Mesenchymal stem cell (in vitro differentiated cells and primary cell): ENCODE measurements at regions not wholly inside any gene's neighbourhood (a gene's known extent, or its start where the extent isn't known, plus 50 kb on each side); places are given as distances from the start of the nearest gene placed in this dataset.
A peak's percentile ranks its signal among the peaks of the same experiment; 100 is the strongest.

ENCODE experiments used
- DNase-seq: peaks from one replicate; pipeline ENCODE4 v3.0.0-alpha.2; 2013
- H2AFZ ChIP-seq: one replicate; pipeline ENCODE4 v1.6.1; 2013; ENCODE audit warnings: low read depth, mild to moderate bottlenecking, control low read depth, inconsistent platforms, low read length, moderate library complexity
- H2AK5ac ChIP-seq: 2 replicates; pipeline ENCODE4 v1.6.1; 2013; ENCODE audit warnings: low read length, moderate library complexity, mild to moderate bottlenecking, inconsistent platforms; ENCODE audit not compliant: severe bottlenecking
- H2BK120ac ChIP-seq: one replicate; pipeline ENCODE4 v1.6.1; 2013; ENCODE audit warnings: low read depth, mild to moderate bottlenecking, inconsistent platforms, low read length, moderate library complexity
- H2BK12ac ChIP-seq, 2 experiments: one replicate each; pipeline ENCODE4 v1.6.1; 2013; ENCODE audit warnings: inconsistent platforms in 2 of 2, low read length in 2 of 2, mild to moderate bottlenecking in 2 of 2, moderate library complexity in 2 of 2, control low read depth in 1 of 2
- H2BK15ac ChIP-seq: one replicate; pipeline ENCODE4 v1.6.1; 2013; ENCODE audit warnings: mild to moderate bottlenecking, low read depth, inconsistent platforms; ENCODE audit not compliant: poor library complexity, severe bottlenecking
- H2BK5ac ChIP-seq: 2 replicates; pipeline ENCODE4 v1.6.1; 2013; ENCODE audit warnings: low read depth, mild to moderate bottlenecking, low read length, control low read depth, inconsistent platforms; ENCODE audit not compliant: poor library complexity, severe bottlenecking
- H3K14ac ChIP-seq, 2 experiments: one replicate each; pipeline ENCODE4 v1.6.1; 2013; ENCODE audit warnings: inconsistent platforms in 2 of 2, low read length in 2 of 2, control low read depth in 1 of 2, mild to moderate bottlenecking in 1 of 2, moderate library complexity in 1 of 2
- H3K18ac ChIP-seq, 2 experiments: one replicate each; pipeline ENCODE4 v1.6.1; 2013; ENCODE audit warnings: inconsistent platforms in 2 of 2, low read length in 2 of 2, control low read depth in 1 of 2, low read depth in 1 of 2, mild to moderate bottlenecking in 1 of 2
- H3K23ac ChIP-seq, 2 experiments: one replicate each; pipeline ENCODE4 v1.6.1; 2013; ENCODE audit warnings: inconsistent platforms in 2 of 2, low read length in 2 of 2, mild to moderate bottlenecking in 2 of 2, moderate library complexity in 2 of 2, control low read depth in 1 of 2
- H3K27ac ChIP-seq: 2 replicates; pipeline ENCODE4 v1.5.1; 2013; ENCODE audit warnings: mild to moderate bottlenecking, moderate library complexity, low read length, control low read depth, inconsistent platforms; ENCODE audit not compliant: poor library complexity, severe bottlenecking
- H3K27me3 ChIP-seq, 2 experiments: 2 replicates each; pipeline versions ENCODE4 v1.6.1 to v1.7.0; 2013; ENCODE audit warnings: low read length in 2 of 2, mild to moderate bottlenecking in 2 of 2, moderate library complexity in 2 of 2, control low read depth in 1 of 2, inconsistent platforms in 1 of 2; ENCODE audit not compliant: control insufficient read depth in 1 of 2, insufficient read depth in 1 of 2
- H3K36me3 ChIP-seq, 2 experiments: 2 replicates each; pipeline versions ENCODE4 v1.6.1 to v1.7.0; 2013; ENCODE audit warnings: low read length in 2 of 2, control low read depth in 1 of 2, inconsistent platforms in 1 of 2, low read depth in 1 of 2, mild to moderate bottlenecking in 1 of 2; ENCODE audit not compliant: insufficient read depth in 2 of 2, control insufficient read depth in 1 of 2
- H3K4ac ChIP-seq, 2 experiments: one replicate each; pipeline ENCODE4 v1.6.1; 2013; ENCODE audit warnings: inconsistent platforms in 2 of 2, low read length in 2 of 2, mild to moderate bottlenecking in 2 of 2, moderate library complexity in 2 of 2, control low read depth in 1 of 2, low read depth in 1 of 2
- H3K4me1 ChIP-seq: 2 replicates; pipeline ENCODE4 v1.6.1; 2013; ENCODE audit warnings: low read depth, low read length, control low read depth; ENCODE audit not compliant: control insufficient read depth, insufficient read depth
- H3K4me2 ChIP-seq: 2 replicates; pipeline ENCODE4 v1.6.1; 2013; ENCODE audit warnings: low read length, mild to moderate bottlenecking, inconsistent platforms; ENCODE audit not compliant: poor library complexity, severe bottlenecking
- H3K4me3 ChIP-seq, 2 experiments: 2 replicates each; pipeline versions ENCODE4 v1.5.1 to v1.7.0; 2013; ENCODE audit warnings: low read length in 2 of 2, mild to moderate bottlenecking in 2 of 2, control low read depth in 1 of 2, low read depth in 1 of 2; ENCODE audit not compliant: insufficient read depth in 1 of 2
- H3K79me1 ChIP-seq: replicated peaks from 2 replicates; pipeline ENCODE4 v1.6.1; 2013; ENCODE audit warnings: mild to moderate bottlenecking, control low read depth, low read length, inconsistent platforms; ENCODE audit not compliant: poor library complexity, severe bottlenecking
- H3K9ac ChIP-seq: 2 replicates; pipeline ENCODE4 v1.7.0; 2013; ENCODE audit warnings: mild to moderate bottlenecking, low read length, moderate library complexity
- H3K9me3 ChIP-seq: 2 replicates; pipeline ENCODE4 v1.7.0; 2013; ENCODE audit warnings: mild to moderate bottlenecking, low read length; ENCODE audit not compliant: control insufficient read depth
- H4K8ac ChIP-seq: one replicate; pipeline ENCODE4 v1.6.1; 2013; ENCODE audit warnings: inconsistent platforms, mild to moderate bottlenecking, low read length, moderate library complexity
- H4K91ac ChIP-seq: one replicate; pipeline ENCODE4 v1.6.1; 2013; ENCODE audit warnings: mild to moderate bottlenecking, low read length, inconsistent platforms
- WGBS: methylation state at CpG from one replicate; pipeline ENCODE4 v1.1.7; 2013; ENCODE audit warnings: mixed read lengths; 5-methylcytosine and 5-hydroxymethylcytosine counted together

DNA sequence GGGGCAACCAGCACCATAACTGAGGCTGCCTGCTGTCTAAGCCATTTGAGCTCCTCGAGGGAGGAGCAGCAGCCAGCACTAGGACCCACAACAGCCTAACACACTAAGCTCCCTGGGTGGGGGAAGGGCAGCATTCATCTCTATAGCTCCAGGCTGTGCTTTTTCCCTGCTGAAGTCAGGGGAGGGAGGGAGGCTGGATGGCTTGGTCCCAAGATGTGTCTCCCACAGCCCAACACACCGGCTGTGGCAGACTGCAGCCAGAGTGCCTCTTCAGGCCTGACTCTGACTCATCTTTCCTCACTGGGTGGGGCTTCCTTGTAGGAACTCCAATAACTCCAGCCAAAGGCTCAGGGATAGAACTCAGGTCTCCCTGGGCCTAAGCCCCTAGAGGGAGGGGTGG is 296.3 kb downstream of the PRDM2 start:
- WGBS = 95% methylated on average over 2 of the region's 2 CpGs
- Histone ChIP-seq H3K18ac (peak overlapping the region in 1 of 2 experiments; percentile 8), H3K4ac (no peak overlapping the region), H3K23ac (no peak overlapping the region), H3K36me3 (no peaks in the 10 kb centered on the region), H2AFZ (no peak overlapping the region), H3K79me1 (no peaks in the 10 kb centered on the region), H3K14ac (no peak overlapping the region), H2BK120ac (no peak overlapping the region), H3K9me3 (peaks cover 11% of the 10 kb centered on the region), H4K91ac (no peak overlapping the region), H3K4me1 (no peaks in the 10 kb centered on the region), H3K4me2 (no peak overlapping the region), H3K4me3 (no peak overlapping the region), H2BK5ac (no peak overlapping the region), H3K27ac (no peak overlapping the region), H2BK12ac (no peak overlapping the region), H2BK15ac (no peak overlapping the region), H3K27me3 (no peaks in the 10 kb centered on the region), H4K8ac (no peak overlapping the region), H2AK5ac (no peak overlapping the region), H3K9ac (no peak overlapping the region)
- DNase-seq = no peak

DNA sequence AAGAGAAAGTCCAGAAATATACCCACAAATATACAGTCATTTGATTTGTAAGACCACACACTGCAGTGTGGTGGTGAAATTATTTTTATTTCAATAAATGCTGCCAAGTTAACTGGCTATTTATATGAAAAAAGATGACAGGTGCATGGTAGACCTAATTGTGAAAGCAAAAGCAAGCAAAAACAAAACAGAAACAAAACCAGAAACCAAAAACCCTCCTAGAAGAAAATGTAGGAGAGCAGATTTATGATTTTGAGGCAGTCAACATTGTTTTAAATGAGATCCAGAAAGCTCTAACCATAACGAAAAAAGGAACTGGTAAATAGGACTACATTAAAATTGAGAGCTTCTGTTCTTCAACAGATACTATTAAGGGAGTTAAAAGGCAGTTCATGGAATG is 303.6 kb downstream of the PRDM2 start:
- Histone ChIP-seq H4K91ac (no peak overlapping the region), H2BK120ac (no peak overlapping the region), H3K14ac (no peak overlapping the region), H3K4me1 (no peaks in the 10 kb centered on the region), H3K9me3 (peaks cover 19% of the 10 kb centered on the region), H3K27ac (no peak overlapping the region), H3K23ac (no peak overlapping the region), H2AFZ (no peak overlapping the region), H4K8ac (no peak overlapping the region), H3K9ac (no peak overlapping the region), H3K4me3 (no peak overlapping the region), H2AK5ac (no peak overlapping the region), H3K4me2 (no peak overlapping the region), H2BK5ac (no peak overlapping the region), H3K27me3 (no peaks in the 10 kb centered on the region), H3K4ac (no peak overlapping the region), H3K18ac (no peak overlapping the region), H3K79me1 (no peaks in the 10 kb centered on the region), H2BK12ac (no peak overlapping the region), H3K36me3 (no peaks in the 10 kb centered on the region), H2BK15ac (no peak overlapping the region)
- no peak for DNase-seq
- no CpG with 5 or more reads among the region's 1 CpG for WGBS

DNA sequence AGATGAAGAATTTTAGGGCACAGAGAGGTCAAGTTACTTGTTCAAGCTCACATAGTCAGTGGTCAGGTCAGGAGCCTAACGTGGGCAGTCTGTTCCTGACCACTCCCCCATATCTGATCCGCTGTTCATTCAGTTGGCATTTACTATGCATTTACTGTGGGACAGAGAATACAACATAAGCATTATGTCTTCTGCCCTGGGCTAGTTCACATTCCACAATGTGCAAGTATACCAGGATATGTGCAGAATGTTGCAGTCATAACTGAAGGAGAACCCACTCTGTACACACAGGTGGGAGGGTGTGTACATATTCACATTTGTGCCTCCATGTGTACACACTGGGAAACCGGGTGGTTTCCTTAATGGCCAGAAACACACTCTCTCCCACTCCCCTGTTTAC is 309.6 kb downstream of the PRDM2 start:
- Histone ChIP-seq H3K4me3 (no peak overlapping the region), H4K91ac (no peak overlapping the region), H3K9me3 (peaks cover 6% of the 10 kb centered on the region), H3K18ac (no peak overlapping the region), H2AK5ac (no peak overlapping the region), H3K9ac (no peak overlapping the region), H3K36me3 (no peaks in the 10 kb centered on the region), H2AFZ (no peak overlapping the region), H3K27ac (no peak overlapping the region), H2BK5ac (no peak overlapping the region), H3K4me2 (no peak overlapping the region), H2BK12ac (no peak overlapping the region), H3K27me3 (no peaks in the 10 kb centered on the region), H3K4ac (no peak overlapping the region), H3K4me1 (no peaks in the 10 kb centered on the region), H3K79me1 (no peaks in the 10 kb centered on the region), H2BK120ac (no peak overlapping the region), H3K14ac (no peak overlapping the region), H3K23ac (no peak overlapping the region), H4K8ac (no peak overlapping the region), H2BK15ac (no peak overlapping the region)
- no peak for DNase-seq
- 46% methylated on average over 3 of the region's 3 CpGs for WGBS

DNA sequence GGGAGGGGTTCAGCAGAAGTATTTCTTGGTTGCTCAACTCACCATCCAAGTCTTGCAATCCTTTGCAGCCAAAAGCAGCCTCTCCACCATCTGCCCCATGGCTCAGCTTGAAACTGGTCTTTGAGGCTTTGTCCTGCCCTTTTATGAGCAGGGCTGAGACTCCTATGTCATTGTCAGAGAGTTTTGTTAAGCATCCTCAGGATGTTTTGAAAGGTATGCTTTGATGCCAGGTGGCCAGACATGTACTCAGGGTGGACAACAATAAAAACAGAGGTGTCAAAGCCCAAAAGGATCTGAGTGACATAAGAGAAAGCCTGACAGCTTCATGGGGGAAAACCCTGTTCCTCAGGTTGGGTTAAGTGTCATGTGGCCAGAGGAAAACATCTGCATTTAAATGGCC is 310.5 kb downstream of the PRDM2 start:
- no peak overlapping the region for H3K4me3 ChIP-seq
- H2BK5ac ChIP-seq = no peak overlapping the region
- H3K4me2 ChIP-seq = no peak overlapping the region
- H2BK15ac ChIP-seq = no peak overlapping the region
- H3K9me3 ChIP-seq = peaks cover 6% of the 10 kb centered on the region
- no peak overlapping the region for H2AFZ ChIP-seq
- no peak overlapping the region for H3K18ac ChIP-seq
- H3K27ac ChIP-seq = no peak overlapping the region
- no peak overlapping the region for H4K91ac ChIP-seq
- no peak overlapping the region for H3K4ac ChIP-seq
- no peak overlapping the region for H2BK12ac ChIP-seq
- H2AK5ac ChIP-seq = no peak overlapping the region
- no peaks in the 10 kb centered on the region for H3K27me3 ChIP-seq
- no peak overlapping the region for H2BK120ac ChIP-seq
- H3K9ac ChIP-seq = no peak overlapping the region
- no peak overlapping the region for H4K8ac ChIP-seq
- H3K79me1 ChIP-seq = no peaks in the 10 kb centered on the region
- no peaks in the 10 kb centered on the region for H3K36me3 ChIP-seq
- H3K4me1 ChIP-seq = no peaks in the 10 kb centered on the region
- H3K23ac ChIP-seq = no peak overlapping the region
- DNase-seq = no peak
- no peak overlapping the region for H3K14ac ChIP-seq
